ENCODE measurements at regions not wholly inside any gene's neighbourhood (a gene's known extent, or its start where the extent isn't known, plus 50 kb on each side); places are given as distances from the start of the nearest gene placed in this dataset.

GRCh38 chr12:38141239-38141638 lies 175.3 kb upstream of the ALG10B start:
- no peak for DNase-seq

GRCh38 chr12:38141861-38142260 lies 174.7 kb upstream of the ALG10B start:
- no peak for DNase-seq

GRCh38 chr12:38142974-38143373 lies 173.6 kb upstream of the ALG10B start:
- no peak for DNase-seq

GRCh38 chr12:38144049-38144448 lies 172.5 kb upstream of the ALG10B start:
- no peak for DNase-seq

- DNase-seq, result no peak
These were observed 171.8 kb upstream of the ALG10B start for GRCh38 chr12:38144601-38145436.

GRCh38 chr12:38149395-38150073 lies 167.0 kb upstream of the ALG10B start:
- DNase-seq, result no peak

- DNase-seq, result no peak
These were observed 164.4 kb upstream of the ALG10B start for GRCh38 chr12:38151991-38152700.

- DNase-seq, result no peak
These were observed 163.5 kb upstream of the ALG10B start for GRCh38 chr12:38152816-38153736.

- DNase-seq, result no peak
These were observed 162.9 kb upstream of the ALG10B start for GRCh38 chr12:38153737-38154061.

- DNase-seq, result no peak
These were observed 162.2 kb upstream of the ALG10B start for GRCh38 chr12:38154096-38155019.

- DNase-seq, result no peak
These were observed 161.6 kb upstream of the ALG10B start for GRCh38 chr12:38155020-38155395.

GRCh38 chr12:38155526-38156496 lies 160.8 kb upstream of the ALG10B start:
- DNase-seq, result no peak

- no peak for DNase-seq
These were observed 159.9 kb upstream of the ALG10B start for GRCh38 chr12:38156497-38157245.

- DNase-seq, result no peak
These were observed 159.2 kb upstream of the ALG10B start for GRCh38 chr12:38157274-38157932.

GRCh38 chr12:38157933-38158401 lies 158.6 kb upstream of the ALG10B start:
- no peak for DNase-seq

- DNase-seq, result no peak
These were observed 158.0 kb upstream of the ALG10B start for GRCh38 chr12:38158428-38159091.

- DNase-seq, result no peak
These were observed 157.5 kb upstream of the ALG10B start for GRCh38 chr12:38159092-38159551.

All from CD4-positive, alpha-beta T cell treated with Interleukin-15 for 1 hour (primary cell).